ENCODE measurements at regions not wholly inside any gene's neighbourhood (a gene's known extent, or its start where the extent isn't known, plus 50 kb on each side); places are given as distances from the start of the nearest gene placed in this dataset.

DNA sequence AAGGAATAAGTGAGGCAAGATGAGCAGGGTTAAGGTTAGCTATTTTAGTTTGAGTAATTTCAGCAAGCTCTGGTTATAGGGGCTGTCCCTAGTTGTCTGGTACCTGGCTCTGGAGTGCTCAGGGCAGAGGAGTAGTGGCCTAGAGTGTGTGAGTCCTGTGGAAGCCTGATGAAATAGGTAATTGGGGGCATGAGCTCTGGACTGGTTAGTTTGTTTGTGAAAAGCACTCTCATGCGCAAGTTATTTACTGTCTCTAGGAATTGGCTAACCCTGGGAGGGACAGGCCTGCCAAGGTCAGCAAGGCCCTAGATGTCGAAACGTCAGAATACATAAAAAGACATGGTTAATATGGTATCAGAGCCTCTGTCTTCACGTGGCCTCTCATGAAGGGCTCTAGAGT lies 900.1 kb downstream of the PCDH17 start:
- no peak for DNase-seq

DNA sequence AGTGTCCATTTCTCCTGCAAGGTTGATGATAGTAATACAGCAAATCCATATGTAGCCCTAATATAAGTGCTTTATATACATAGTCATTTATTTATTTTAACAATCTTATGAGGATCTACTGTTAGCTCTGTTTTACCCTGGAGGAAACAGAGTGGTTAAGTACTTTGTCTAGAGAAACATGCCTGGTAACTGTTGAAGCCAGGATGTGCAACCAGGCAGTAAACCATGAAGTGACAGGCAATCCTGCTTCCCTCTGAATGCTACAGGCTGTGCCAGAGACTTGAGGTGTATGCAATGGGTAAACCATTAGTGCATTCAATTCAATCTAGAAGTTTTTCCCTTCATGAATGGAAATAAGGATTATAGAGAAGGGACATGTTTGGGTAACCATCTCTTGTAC lies 911.0 kb downstream of the PCDH17 start:
- DNase-seq = no peak

DNA sequence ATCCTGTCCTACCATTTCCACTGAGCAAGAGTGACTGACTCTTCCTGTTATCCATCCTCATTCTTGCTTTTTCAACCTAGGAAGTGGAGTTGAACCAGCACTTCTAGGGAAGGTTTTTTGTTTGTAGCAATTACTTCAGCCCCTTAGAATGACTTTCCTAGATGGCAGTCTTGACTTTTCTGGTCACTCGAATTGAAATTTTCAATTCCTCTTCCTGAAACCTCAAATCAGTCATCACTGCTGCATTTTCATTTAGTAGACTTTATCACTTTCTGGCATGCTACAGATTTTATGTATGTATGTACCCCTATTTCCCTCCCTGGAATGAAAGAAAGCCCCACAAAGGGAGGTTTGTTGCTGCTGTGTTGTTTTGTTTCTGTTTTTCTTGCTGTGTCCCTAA lies 915.9 kb downstream of the PCDH17 start:
- DNase-seq = no peak

DNA sequence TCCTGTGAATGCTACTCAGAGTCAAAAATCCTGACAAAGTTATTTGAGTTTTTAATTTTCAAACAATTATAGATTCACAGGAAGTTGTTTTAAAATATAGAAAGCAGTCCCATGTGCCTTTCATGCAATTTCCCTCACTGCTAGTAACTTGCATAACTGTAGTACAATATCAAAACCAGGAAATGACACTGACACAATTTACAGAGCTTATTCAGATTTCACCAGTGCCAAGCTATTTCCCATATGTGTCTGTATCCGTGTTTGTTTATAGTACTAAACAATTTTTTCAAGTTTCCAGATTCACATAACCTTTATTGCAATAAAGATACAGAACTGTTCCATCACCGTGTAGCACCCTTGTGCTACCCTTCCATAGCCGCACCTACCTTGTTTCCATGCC lies 934.6 kb downstream of the PCDH17 start:
- DNase-seq = no peak

DNA sequence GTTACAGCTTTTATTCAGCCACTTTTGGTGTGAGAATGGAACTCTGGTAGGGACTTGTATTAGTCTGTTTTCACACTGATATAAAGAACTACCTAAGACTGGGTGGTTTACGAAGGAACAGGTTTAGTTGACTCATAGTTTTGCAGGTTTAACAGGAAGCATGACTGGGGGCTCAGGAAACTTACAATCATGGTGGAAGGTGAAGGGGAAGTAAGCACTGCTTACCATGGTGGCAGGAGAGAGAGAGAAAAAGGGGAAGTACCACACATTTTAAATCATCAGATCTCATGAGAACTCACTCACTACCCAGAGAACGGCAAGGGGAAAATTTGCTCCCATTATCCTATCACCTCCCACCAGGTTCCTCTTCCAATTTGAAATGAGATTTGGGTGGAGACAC lies 942.2 kb downstream of the PCDH17 start:
- DNase-seq = no peak

DNA sequence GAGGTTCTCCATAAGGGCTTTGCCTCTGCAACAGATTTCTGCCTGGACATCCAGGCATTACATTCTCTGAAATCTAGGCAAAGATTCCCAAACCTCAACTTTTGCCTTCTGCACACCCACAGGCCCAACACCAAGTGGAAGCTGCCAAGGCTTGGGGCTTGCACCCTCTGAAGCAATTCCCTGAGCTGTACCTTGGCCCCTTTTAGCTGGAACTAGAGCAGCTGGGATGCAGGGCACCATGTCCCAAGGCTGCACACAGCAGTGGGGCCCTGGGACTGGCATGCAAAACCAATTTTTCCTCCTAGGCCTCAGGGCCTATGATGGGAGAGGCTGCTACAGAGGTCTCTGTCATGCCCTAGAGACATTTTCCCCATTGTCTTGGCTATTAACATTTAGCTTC lies 943.2 kb downstream of the PCDH17 start:
- DNase-seq = no peak

DNA sequence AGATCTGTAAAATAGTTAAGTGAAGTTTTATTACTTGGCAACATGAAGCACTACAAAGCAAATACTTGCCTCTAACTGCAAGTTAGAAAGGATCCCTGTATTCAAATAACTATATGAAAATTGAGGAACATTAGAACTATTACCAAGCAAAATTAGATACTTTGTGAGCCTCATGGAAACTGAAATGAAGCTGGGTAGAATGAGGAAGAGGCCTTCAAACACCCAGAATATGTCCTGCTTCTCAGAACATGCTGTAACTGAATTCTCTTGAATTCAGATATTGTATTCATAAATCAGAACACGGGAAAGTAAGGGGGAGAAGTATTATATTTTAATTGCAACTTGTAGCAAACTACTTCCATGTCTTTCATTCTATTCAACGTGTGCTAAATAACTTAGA lies 947.9 kb downstream of the PCDH17 start:
- no peak for DNase-seq

DNA sequence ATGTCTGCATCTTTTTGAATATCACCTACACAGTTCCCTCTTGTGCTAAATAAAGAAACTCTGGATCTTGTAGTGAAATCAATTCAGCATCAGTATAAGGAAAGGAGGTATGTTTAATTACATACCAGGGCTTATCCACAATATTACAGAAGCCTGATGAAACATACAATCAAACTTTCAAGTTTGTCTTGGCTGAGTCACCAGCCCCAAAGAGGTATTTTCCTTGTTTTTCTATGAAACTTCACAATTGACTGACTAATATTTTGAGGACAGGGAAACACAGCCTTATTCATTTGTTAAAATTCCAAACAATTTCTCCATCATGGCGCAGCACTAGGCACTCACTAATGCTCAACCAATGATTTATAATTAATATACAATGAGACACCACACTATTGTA lies 952.4 kb downstream of the PCDH17 start:
- no peak for DNase-seq

DNA sequence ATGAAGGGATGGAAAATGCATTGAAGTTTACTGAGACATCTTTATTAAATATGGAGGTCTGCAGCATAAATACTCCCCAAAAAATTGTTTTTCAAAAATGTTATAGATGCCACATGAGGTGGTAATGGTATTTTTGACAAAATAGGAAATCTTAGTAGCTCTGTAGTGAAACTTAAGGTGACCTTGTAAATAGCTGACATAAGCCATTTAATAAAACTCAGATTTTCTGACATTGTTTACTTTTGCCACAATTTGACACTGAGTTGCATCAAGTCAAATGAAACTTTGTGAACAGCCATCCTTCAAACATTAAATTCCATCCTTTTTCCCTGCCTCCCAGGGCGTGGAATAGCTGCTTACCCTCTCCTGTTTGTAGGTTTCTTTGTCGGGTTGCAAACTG lies 953.1 kb downstream of the PCDH17 start:
- DNase-seq = no peak

DNA sequence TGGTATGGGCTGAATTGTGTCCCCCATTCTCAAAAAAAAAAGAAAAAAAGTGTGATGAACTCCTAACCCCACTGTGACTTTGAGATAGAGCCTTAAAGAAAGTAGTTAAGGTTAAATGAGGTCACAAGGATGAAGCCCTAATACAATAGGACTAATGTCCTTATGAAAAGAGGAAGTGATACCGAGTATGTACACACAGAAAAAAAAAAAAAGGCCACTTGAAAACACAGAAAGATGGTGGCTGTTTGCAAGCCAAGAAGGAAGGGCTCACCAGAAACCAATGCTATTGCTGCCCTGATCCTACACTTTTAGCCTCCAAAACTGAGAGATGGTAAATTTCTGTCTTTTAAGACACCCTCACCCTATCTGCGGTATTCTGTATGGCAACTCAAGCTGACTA lies 955.6 kb downstream of the PCDH17 start:
- DNase-seq = no peak

DNA sequence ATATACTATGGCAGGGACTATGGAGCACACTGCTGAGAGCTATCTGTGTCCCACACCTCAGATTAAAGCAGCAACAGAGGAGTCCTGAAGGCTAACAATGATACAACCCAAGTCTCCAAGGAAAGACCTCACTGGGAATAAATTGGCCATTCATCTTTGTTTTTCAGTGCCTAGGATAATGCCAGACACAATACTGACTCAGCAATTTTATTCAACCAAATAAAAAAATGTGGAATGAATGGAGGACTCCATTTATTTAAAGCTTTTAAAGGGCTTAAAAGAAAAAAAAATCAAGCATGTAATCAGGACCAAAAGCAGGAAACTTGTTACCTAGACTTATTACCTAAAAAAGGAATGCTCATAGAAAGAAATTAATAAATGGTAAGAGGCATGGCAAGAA lies 960.5 kb downstream of the PCDH17 start:
- no peak for DNase-seq

DNA sequence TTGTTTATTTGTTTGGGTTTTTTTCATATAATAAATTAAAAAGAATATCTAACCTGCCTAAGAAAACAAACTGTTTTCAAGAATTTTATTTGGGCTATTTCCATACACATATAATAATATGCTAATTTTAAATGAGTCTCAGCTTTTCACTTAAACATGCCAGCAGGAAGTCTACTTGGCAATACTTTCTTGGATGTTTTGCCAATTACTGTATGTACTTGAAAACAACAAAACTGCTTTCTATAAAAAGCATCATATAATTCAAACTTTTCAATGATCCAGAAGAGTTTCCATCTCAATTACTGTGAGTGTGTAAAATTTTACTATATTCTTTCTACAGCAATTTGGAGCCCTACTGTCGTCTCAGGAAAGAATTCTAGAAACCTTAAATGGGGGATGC lies 961.2 kb downstream of the PCDH17 start:
- no peak for DNase-seq

DNA sequence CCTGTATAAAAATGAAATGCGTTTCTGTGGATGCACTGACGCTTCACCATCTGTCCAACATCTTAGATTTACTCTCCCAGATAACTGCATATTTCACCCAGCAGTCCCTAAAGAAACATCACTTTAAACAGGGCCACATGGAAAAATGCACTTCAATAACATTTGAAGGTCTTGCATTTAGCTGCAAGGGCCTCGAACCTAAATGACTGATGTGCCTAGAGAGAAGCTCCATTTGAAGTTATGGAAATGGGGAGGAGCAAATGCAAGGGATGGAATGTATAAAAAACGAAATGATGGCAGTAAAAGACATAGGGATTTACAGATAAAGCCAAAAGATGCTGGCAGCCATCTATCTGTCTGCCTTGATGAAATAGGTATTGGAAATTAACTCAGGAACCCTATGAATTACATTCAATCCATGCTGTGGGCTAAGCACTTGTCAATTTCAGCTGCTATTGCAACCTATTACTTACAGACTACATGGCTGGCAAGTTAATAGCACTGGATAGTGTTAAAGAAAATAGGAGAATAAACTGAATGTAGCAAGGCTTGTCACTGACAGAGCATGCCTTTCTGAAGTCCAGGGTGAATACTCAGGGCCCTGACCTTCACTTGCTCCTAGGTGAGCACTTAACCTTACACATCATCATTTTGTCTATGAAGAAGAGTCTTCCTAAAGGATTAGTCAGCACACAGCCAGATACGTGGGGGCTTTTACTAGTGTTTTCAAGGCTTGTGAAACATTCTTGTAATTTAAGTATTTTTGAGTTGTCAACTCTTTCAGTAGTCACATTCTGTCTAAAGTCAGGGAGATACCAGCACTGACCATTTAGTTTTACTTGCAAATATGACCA lies 963.4 kb downstream of the PCDH17 start:
- no peak for DNase-seq

DNA sequence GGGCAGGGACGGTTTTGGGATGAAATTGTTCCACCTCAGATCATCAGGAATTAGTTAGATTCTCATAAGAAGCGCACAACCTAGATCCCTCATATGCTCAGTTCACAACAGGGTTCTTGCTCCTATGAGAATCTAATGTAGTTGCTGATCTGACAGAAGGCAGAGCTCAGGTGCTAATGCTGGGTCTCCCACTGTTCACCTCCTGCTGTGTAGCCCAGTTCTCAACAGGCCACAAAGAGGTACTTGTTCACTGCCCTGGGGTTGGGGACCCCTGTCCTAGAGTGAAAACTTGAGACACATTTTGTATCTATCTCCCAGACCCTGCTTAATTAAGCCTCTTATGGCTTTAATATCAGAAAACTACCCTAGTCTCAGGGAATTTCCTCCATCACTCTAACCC lies 966.0 kb downstream of the PCDH17 start:
- no peak for DNase-seq

DNA sequence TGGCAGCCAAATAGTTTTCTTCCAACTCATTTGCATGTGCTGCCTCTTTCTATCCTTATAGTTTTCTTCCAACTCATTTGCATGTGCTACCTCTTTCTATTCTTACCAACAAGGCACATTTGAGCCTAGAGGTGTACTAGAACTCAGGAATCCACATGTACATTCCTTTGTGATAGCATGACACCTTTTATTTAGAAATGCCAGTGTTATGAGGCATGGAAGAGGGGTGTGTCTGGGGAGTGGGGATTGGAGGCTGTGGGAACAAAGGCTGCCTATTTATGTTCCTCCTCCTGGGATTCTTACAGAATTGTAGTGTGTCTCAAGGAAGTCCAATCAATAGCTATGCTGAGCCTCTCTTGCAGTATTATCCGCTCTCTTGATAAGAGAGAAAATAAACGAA lies 966.7 kb downstream of the PCDH17 start:
- DNase-seq = no peak

DNA sequence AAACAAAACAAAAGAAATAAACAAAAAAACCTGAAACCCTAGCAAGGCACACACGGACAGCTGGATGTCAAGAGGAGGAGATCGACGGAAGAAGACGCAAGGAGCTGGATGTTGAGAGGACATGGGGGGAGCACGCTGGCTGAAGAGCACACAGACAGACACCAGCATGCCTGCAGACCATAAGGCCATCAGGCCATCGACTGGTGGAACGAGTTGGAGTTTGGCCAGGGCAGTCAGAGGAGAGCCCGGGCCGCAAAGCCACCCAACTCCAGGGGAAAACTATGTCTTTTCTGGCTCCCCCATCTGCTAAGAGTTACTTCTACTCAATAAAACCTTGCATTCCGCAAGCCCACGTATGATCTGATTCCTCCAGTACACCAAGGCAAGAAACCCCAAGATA lies 979.6 kb downstream of the PCDH17 start:
- DNase-seq = no peak

DNA sequence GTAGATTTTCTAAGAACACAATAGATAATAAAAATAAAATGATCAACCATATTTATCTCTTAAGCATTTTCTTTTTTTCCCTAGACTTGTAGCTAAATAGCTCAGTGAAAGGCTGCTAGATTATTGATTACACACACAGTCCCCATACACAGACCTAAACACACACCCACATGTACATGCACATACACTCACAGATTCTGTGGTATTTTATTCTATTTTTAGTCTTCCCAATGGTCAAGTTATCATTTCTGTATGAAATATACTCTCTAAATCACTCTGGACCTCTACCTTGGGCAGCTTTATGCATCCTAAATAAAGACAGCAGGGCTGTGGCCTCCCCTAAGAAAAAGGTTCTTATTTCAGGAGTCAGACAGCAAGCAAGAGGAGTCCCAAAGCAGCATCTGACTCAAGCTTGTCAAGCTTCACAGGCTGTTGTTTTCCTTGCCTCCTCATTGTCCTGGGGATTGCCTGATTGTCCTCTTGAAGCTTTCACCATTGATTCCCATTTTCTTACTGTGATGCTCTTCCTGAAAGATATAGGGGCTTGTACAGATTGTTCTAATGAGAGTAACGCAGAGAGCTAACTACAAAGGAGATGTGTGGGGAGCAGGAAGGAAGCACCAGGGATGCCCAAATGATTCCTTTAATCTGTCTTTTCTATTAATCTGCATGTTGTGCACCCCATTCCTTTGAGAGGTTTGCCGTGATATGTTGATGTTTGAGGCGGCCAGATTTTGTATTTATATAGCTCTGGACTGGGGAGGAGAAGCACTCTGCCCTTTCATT lies 986.5 kb downstream of the PCDH17 start:
- DNase-seq = no peak

DNA sequence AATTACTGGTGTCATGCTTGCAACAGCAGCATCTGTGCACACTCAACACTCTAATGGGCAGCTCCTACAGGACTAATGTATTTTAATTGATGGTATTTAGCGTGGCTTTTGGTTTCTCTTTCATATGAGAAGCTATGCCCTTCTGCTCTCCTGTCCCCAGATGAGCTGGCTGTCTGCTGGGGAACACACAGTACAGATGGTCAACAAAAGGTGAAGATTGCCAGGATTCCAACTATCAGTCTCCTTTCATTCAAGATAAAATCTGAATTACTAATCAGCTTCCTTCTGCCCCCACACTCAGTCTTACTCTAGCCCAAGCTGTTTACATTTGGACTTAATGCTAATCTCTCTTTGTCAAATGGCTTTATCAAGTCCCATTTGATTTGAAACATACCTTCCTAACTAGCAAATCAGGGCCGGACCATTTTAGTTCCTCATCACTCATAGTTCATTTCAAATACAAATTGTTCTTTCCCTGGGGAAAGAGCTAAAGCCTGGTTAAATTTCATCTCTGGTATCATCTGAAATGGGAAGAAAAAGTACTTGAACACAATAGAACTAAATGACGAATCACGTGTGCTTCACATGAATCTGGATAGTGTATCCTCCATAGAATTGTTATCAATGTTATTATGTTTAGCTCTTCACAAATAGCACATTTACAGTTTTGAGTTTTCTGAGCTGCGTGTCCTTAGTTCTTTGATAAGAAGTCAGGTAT lies 988.0 kb downstream of the PCDH17 start:
- DNase-seq = no peak

DNA sequence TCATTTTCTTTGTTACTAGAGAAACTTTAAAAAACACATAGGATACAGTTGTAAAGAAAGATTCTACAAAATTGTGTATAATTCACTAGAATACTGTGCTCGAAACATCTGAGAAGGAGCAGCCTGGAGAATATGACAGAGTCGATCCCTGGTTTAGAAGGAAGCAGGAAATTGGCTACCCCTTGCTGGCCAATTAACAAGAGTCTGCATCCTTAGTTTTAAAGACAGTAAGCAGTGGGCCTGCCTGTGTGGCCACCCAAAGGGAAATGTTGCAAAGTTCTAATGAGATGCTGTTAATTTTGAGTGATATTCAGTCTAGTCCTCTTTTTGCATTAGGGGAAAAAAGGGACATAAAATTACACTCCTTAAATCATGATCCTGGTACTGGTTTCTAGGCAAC lies 988.6 kb downstream of the PCDH17 start:
- no peak for DNase-seq

DNA sequence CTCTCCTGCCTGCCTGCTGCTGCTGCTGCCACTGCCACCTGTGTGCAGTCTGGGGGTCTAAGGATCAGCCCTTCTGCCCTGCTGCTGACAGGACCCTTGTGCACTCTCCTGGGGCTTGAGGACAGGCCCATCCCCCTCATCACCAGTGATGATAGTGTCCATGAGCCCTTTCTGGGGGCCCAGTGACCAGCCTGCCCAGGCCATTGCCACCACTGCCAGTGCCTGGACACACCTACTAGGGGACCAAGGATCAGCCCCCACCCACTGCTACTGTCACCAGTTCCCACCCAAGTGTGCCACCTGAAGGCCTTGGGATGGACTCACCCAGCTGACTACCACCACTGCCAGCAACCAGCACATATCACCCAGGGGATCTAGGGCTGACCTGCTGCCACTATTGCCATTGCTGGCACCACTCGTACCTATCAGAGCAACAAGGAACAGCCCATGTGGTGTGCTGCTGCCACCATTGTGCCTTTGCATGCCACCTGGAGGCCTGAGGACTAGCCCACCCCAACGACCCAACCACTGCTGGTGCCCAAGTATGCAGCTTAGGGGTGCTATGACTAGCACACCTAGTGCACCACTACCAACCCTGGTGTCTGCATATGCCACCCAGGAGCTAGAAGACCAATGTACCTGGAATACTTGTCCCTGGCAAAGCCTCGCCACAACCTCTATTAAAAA lies 994.3 kb downstream of the PCDH17 start:
- no peak for DNase-seq

DNA sequence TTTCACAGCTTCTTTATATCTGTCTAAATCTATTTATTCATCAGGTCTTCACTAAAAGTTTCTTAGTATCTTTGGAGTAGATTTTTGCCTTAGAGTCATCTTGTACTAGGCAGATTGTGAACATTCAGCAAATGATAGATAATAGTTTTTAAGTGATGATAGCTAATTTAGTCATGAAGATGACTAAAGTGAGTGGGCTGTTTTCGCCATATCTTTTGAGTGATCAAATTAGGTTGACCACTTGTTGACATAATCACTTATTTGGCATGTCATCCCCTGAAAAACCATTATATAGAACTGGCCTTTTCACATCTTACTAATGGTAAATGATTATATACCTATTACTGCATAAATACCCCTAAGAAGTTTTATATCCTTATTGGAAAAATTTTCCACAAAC lies 999.2 kb downstream of the PCDH17 start:
- no peak for DNase-seq

DNA sequence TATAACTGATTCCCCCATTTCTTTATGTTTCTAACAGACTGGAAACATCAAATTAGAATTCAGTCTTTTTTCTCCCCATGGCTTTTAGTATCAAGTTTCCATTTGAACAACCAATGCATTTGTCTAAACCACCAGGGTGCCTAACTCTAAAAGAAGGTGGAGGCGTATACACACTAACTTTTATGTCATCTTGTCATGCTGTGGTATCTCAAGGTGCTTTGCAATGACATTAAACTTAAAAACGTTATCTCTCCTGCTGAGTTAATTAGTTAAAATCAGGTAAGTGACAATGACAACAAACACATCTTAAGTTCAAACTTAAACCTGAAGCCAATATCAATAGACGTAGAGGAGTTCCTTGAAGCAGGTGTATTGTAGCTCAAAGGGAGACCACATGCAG lies 1001.7 kb downstream of the PCDH17 start:
- DNase-seq = no peak

DNA sequence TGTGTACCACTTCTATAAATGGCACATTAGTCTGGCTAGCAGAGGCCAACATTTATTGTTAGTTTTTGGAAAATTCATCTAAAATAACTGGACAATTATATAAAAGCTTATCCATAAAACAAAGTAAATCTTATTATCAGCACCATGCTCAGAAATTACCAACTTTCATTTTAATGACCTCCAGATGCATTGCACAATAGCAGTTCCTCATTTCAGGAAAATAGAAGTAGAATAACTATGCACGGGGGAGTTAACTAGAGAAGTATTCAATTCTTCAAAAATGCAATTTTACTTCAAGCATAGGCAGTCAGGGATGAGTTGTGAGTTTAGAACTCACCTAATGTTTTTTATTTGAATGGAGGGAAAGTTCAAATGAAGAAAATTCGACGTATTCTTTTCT lies 1023.5 kb downstream of the PCDH17 start:
- no peak for DNase-seq

Measured in stimulated activated naive CD4-positive, alpha-beta T cell treated with Interleukin-2 at 50 U/mL for 16 hours (primary cell).